HG02623 (cell line): ENCODE measurements at regions not wholly inside any gene's neighbourhood (a gene's known extent, or its start where the extent isn't known, plus 50 kb on each side); places are given as distances from the start of the nearest gene placed in this dataset.
"Not testable (repeated sequence)": the region's sequence is repeated elsewhere in the genome, so short reads cannot be mapped to it uniquely, and the experiment has no call there.

Experiments used
- ATAC-seq: cut with Tn5 transposase; IDR thresholded peaks from one replicate; pipeline ENCODE4 v1.9.1; 2021; ENCODE audit warnings: moderate library complexity; ENCODE audit not compliant: unreplicated experiment

GRCh38 chr18:38651736-38652135 lies 1086.1 kb upstream of the CELF4 start:
- no peak for ATAC-seq

- no peak for ATAC-seq
These were observed 1082.6 kb upstream of the CELF4 start for GRCh38 chr18:38648179-38648578.

- ATAC-seq, result no peak
These were observed 1080.7 kb upstream of the CELF4 start for GRCh38 chr18:38646296-38646695.

- ATAC-seq, result no peak
These were observed 1079.5 kb upstream of the CELF4 start for GRCh38 chr18:38644875-38645641.

- ATAC-seq, result no peak
These were observed 1077.1 kb upstream of the CELF4 start for GRCh38 chr18:38642711-38643110.

- ATAC-seq, result not testable (repeated sequence)
These were observed 1074.1 kb upstream of the CELF4 start for GRCh38 chr18:38639700-38640099.

- no peak for ATAC-seq
These were observed 1070.3 kb upstream of the CELF4 start for GRCh38 chr18:38635709-38636430.

- ATAC-seq, result no peak
These were observed 1068.5 kb upstream of the CELF4 start for GRCh38 chr18:38634117-38634516.

- ATAC-seq, result no peak
These were observed 1067.7 kb upstream of the CELF4 start for GRCh38 chr18:38633333-38633732.

- no peak for ATAC-seq
These were observed 1053.5 kb upstream of the CELF4 start for GRCh38 chr18:38619129-38619528.

GRCh38 chr18:38616306-38616705 lies 1050.7 kb upstream of the CELF4 start:
- no peak for ATAC-seq

- no peak for ATAC-seq
These were observed 1047.3 kb upstream of the CELF4 start for GRCh38 chr18:38612904-38613303.

GRCh38 chr18:38611036-38611964 lies 1045.7 kb upstream of the CELF4 start:
- ATAC-seq, result peak; percentile 77

GRCh38 chr18:38606841-38607240 lies 1041.2 kb upstream of the CELF4 start:
- ATAC-seq, result peak; percentile 31

- ATAC-seq, result no peak
These were observed 1036.7 kb upstream of the CELF4 start for GRCh38 chr18:38602341-38602740.

GRCh38 chr18:38587571-38587970 lies 1022.0 kb upstream of the CELF4 start:
- no peak for ATAC-seq

GRCh38 chr18:38586327-38586726 lies 1020.7 kb upstream of the CELF4 start:
- no peak for ATAC-seq

GRCh38 chr18:38579764-38580163 lies 1014.2 kb upstream of the CELF4 start:
- ATAC-seq, result no peak

GRCh38 chr18:38576916-38577315 lies 1011.3 kb upstream of the CELF4 start:
- ATAC-seq, result no peak

- no peak for ATAC-seq
These were observed 1010.8 kb upstream of the CELF4 start for GRCh38 chr18:38576349-38576748.

- ATAC-seq, result no peak
These were observed 1010.0 kb upstream of the CELF4 start for GRCh38 chr18:38575648-38576047.
